ENCODE measurements at regions not wholly inside any gene's neighbourhood (a gene's known extent, or its start where the extent isn't known, plus 50 kb on each side); places are given as distances from the start of the nearest gene placed in this dataset.

DNA sequence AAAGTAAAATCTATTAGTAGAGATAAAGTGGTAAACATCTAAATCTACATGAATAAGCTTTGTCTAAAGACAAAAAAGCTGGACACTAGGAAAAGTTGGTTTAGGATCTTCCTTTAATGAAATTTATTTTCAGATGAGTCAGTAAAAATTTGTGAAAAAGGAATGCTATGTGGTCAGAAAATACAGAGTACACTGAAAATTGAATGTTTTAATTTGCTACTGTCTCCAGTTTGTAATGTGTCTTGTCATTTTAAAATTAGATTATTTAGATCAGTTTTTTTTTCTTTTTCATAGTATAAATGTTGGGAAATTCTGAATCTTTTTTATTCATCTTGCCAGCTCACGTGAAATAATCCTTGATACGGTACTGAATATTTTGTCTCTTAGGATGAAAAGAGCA lies 56.9 kb downstream of the SLITRK6 start:
- DNase-seq = no peak

DNA sequence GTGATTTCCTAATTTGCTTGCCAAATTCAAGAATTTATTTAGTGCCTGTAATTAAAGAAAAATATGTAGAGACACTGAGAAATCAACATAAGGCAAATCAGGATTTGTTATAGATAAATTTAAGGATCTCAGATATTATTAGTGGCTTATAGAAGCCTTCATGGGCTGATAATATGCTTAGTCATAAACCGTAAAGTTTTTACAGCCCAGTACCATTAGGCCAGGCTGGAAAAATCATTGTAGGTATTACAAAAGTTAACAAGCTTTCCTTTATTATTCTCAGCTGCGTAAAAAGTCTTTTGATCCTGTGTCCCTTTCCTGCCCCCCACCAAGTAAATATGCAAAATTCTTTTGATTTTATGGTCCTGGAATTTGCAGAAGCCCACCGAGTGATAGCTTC lies 58.2 kb downstream of the SLITRK6 start:
- no peak for DNase-seq

DNA sequence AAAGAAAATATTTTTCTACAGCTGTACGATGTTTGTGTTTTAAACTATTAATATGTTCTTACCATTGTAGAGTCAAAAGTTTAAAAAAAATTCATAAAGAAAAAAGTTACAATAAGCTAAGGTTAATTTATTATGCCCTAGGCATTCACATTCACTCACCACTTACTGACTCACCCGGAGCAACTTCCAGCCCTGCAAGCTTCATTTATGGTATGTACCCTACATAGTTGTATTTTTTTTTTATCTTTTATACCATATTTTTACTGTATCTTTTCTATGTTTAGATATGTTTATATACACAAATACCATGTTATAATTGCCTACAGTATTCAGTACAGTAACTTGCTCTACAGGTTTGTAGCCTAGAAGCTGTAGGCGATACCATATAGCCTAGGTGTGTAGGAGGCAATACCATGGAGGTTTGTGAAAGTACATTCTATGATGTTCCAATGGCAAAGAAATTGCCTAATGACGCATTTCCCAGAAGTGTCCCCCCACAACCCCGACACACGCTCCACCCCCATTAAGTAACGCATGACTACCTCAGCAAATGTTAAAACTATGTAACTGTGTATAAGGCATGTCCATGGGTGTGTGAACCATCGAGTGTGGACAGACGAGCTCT lies 60.4 kb downstream of the SLITRK6 start:
- no peak for DNase-seq

DNA sequence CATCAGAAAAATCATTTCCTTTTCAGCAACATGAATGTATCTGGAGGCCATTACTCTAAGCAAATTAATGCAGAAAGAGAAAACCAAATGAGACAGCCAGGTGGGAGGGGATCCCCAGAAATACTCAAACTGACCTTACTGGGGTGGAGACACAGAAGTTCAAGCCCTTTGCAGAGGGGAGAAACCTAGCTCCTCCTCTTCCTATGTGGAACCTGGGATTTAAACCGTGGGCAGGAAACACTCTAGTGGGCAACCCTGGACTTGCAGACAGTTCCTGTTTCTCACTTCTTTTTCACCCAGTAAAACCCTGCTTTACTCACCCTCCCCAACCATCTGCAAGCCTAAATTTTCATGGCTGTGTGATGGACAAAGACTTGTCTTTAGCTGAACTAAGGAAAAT lies 61.3 kb downstream of the SLITRK6 start:
- no peak for DNase-seq

DNA sequence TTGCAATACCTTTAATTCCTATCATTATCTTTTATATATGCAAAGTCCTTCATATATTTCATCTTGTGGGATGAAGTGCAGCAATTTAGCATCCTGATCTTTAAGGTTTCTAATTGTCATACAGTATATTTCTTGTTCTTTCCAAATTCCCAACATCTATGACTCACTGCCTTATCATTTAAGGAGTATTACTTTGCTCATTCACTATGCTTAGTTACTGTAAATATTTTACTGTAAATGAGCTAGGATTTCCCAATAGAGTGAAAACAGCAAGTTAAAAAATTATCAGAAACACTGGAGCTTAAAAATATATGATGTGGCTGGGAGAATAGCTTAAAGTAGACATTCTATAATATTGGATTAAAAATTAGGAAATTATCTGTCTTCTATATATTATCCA lies 69.9 kb downstream of the SLITRK6 start:
- no peak for DNase-seq

DNA sequence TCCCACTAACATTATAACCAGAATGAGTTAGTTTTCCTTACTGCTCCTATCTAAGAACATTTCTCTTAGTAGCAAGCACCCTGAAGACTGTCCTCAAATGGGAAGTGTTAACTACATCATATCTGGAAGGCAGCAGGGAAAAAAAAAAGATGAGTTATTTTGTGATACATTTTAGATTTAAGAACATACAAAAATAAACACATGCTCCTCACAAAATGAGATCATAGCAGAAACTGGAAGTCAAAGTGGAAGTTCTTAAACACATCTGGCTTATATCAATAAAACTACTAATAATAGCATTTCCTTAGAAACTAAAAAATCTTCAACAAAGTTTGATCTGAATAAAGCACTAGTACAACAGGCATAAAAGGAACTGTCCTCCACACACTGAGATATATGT lies 70.4 kb downstream of the SLITRK6 start:
- DNase-seq = no peak

DNA sequence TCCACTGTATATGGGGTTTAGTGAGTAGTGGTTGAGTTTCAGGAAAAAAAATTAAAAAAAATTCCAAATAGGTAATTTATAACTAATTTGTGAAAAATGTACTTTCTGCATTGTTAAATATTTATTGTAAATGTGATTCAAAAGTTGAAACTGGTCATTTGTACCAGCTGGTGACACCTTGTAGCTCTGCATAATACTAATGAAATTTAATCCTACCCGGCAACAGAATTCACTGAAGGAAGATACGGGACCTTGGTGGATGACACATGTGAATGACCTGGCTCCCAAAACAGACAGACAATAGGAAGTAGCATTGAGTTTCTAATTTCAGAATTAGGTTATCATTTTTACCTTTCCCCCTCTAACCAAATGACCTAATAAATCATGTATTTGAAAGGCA lies 73.8 kb downstream of the SLITRK6 start:
- peak; percentile 98 for DNase-seq

DNA sequence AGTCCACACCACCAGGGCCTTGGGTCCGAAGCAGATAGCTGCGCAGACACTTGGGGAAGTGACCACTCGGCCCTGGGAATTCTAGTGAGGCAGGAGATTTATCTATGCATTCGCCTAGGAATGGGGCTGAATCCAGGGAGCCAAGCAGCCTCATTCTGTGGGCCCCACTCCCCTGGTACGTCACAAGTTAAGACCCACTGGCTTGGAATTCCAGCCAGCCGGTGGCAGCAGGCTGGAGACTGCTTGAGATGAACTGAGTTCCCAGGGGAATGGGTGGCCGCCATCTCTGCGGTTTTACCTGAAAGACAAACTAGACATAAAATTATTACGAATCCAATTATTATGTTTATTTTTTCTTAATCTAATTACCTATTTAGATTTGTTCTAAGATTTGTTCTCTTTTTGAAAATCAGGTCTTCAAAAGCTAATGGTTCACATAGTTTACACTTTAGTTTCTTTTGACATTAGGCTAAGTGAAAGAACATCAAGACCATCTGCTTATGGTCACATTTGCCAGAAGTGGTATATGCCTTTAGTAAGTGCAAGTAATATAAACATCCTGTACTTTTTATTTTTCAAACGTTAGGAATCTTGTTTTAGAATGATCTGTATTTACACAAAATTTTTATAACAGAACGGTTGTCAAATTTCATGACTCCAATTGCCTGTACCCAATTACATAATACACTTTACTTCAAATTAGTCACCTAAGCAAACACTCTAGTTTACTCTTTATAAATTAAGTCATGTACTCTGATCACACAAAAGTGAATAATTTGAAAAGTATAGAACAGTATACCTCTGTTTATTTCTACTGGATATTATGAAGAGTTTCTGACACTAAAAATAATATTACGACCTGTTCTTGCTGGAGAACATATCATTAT lies 74.4 kb downstream of the SLITRK6 start:
- peak; percentile 98 for DNase-seq

DNA sequence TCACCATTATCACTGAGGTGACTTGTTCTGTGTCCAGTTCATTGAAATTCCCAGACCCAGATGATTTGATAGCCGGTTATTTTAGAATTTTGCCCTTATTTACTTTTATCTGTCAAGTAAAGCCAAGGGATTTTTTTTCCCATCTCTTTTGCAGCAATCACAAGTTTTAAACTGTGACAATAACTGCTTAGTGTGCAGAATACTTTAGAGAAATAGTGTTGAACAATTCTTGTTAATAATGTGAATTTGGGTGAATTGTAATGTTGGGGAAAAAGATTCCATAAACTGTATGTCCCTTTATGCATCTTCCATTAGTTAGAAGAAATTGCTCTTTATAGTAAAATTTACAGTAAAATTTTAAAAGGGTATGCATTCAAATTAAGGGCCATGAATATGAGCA lies 79.5 kb downstream of the SLITRK6 start:
- DNase-seq = no peak

DNA sequence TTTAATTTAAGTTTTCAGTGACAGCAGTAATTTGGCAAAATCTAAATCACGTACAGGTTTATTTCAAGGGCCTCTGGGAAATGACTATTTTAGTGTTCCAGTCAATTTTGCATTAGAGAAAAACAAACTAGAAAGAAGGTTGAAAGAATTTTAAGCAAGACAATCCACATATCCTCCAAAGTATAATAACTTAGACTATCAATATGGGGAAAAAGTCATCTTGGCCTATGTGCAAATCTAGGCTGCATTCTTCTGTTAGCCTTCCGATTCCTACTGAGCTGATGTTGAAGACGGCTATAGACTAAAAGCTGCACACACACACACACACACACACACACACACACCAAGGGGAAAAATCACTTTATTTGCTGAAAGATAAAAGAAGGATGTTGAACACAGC lies 81.3 kb downstream of the SLITRK6 start:
- no peak for DNase-seq

DNA sequence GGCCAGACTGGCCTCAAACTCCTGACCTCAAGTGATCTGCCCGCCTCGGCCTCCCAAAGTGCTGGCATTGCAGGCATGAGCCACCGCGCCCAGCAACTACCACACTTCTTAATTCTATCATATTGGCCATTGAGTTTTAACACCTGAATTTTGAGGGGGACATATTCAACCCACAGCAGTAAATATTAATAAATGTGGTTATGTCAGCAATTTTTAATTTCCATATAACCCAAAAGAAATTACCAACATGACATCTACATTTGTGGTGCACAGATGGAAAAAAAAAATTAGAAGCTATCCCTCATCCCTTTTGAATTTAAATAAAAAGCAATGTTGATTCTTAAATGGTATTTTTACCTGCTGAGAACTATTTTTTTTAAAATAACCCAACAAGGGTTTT lies 88.7 kb downstream of the SLITRK6 start:
- no peak for DNase-seq

DNA sequence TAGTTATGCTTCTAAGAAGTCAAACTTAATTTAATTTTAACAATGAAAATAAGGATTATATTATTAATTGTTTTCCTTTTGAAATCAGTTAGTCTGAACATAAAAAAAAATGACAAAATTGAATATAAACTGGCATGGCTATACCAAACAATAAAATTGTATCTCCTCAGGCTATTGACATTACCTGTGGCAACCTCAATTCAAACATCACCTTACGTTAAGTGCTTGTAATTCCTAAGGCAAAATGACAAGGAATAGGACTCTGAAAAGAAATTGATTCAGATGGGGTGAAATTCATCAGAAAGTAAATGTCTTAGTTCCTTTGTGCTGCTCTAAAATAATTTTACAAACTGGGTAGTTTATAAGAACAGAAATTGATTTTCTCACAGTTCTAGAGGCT lies 89.5 kb downstream of the SLITRK6 start:
- DNase-seq = no peak

DNA sequence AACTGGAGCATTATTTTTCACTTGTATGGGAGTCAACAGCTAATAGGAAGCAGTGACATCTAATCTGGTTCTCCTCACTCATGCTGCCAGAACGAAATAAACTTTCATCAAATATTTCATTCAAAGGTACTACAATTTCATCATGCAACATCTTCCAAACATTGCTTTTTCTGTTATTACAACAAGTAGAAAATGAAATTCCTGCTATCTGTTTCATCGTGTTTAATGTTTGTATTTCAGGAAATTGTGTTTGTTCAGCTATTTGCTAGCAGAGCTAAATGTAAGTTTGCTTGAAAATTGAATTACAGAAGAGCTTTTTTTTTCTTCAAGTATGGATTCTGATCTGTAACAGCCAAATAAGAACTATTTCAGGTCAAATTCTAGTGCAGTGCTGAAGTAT lies 90.1 kb downstream of the SLITRK6 start:
- DNase-seq = no peak

DNA sequence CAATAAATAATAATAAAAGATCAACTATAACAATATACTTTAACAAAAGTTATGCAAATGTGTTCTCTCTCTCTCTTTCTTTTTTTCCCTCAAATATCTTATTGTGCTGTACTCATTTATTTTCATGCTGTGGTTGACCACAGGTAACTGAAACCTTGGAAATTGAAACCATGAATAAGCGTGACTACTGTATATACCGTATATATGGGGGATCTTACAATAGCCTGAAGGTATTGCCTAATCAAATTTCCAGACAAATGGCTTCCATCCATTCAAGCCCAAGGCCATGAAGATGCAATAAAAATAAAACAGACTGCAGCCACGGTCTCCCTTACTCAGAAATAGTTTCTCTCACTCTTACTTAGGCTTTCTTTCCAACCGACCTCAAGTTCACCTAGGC lies 98.3 kb downstream of the SLITRK6 start:
- DNase-seq = no peak

DNA sequence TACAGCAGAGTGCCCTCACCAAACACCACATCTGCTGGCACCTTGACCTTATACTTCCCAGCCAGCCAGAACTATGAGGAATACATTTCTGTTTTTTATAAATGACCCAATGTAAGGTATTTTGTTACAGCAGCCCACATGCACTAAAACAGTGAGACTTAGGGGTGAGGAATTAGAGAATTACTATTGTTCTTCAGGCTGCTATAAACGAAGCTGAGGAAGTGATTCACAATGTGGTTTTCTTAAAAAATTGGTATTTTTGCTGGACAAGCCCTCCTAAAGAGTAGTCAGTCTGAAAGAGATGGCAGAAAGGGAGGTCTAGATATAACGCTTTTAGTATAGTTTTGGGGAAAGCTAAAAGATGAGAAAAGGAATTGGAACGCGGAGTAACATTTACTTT lies 101.0 kb downstream of the SLITRK6 start:
- no peak for DNase-seq

DNA sequence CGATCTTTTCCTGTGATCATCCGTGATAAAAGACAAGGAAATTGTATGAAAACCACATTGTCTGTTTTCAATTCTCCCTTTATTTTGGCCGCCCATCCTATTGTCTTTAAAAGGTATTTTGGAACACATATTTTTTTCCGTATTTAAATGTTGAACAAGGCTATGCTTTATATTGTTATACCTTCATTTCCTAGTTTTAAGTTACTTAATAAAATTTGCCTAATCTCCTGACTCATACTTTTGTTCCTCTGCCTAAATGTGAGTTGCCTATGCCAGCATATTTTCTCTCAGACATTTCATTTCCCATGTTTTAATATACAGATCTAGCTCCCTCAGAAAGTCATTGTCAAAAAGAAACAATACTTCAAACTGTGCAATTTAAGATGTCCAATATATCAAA lies 104.2 kb downstream of the SLITRK6 start:
- no peak for DNase-seq

DNA sequence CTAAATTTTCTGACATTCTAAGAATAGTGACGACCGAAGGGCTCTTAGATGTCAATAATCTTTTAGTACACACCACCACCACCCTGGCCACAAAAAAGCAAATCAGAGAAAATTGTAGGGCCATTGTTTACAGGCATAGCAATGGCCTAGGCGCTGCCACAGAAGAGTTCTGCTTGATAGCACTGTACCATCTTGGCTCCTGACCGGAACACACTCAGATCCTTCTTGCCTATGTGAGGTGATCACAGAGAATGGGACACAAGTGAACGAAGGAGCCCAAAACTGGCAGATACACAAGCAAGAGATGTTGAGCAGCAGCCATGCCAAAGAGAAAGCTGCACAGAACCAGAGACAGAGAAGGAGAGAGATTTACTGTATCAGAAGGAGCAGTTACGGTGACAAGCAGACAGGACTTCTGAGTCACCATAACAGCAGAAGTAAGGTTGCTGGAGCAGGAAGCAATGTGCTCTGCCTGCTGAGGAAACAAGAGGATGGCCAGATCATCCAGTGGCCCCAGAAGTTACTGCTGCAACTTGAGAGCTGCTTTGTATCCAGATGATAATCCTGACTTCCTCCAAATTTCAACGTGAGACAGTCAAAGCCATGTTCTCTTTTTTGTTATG lies 105.2 kb downstream of the SLITRK6 start:
- DNase-seq = no peak

DNA sequence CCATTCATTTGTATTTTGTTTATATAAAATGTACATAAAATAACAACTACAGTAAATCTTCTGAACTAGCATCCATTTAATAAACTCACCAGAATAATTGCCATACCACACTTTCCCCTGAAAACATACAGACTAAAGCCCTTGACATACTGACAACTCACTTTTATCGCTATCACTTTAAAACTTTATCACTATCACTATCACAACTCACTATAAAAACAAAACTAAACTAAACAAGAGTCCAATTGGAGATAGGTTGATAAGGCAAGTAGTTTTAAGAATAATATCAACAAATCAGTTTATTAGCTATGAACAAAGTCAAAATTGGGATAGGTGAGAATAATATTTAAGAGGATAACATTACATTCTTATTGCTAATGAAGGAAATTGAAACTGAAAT lies 108.9 kb downstream of the SLITRK6 start:
- no peak for DNase-seq

DNA sequence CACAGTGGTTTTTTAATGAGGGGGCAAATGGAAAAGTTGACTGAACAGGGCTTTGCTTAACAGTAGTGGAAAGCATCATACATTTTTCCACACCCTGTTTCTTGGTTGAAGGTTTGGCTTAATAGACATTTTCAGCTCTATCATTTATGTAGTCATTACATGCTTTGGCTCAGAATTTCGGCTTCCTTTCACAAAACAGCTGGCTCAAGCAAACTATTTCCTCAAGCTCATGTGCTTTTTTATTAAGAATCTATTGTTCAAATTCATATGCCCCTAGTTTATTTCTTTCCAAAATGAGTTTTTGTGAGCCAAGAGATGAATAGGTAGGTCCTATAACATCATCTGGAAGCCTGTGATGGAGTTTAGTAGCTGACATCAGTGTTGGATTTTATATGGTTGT lies 113.8 kb downstream of the SLITRK6 start:
- no peak for DNase-seq

DNA sequence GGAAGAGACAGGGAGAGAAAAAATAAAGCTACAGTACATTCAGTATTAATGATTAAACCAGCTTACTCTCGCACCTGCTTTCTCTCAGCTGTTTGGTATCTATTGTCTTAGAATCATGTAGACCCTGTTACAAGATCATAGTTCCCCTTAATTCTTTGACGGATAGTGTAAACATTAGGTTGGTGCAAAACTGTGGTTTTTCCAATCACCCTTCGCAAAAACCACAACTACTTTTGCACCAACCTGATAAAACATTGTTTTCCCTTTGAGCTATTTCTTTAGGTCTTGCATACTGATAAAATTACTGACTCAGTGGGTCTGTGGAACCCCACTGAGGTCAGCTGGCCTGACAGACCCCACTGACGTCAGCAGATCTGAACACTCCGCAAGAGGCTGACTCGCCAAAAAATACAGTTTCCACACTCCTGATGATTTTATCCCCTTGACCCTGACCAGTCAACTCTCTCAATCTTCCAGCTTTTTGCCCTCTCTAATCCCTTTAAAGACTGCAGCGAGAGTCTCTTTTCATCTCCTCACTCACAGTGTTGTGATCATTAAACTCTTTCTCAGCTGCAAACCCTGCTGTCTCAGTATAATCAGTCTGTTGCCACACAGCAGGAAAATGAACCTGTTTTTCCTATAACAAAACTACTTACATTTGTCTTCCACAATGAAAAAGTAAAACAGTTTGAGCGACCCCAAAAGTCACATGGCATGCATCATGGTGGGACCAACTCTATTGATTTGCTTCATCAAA lies 123.9 kb downstream of the SLITRK6 start:
- no peak for DNase-seq

DNA sequence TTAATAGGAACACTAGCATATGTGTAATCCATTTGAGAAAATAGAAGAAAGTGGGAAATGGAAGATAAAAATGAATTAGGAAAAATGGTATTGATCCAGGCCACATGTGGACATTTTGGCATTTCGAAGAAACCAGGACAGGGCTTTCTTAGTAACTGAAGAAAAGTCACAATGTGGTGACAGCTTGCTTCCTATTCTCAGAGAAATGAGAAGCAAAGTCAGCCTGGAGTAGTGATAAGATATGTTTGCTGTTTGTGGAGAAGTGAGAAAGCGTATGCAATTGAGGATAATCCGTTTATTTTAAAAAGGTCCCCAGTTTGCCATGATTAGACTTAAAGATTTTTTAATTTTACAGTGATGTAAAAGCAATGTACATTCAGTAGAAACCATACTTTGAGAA lies 127.9 kb downstream of the SLITRK6 start:
- no peak for DNase-seq

DNA sequence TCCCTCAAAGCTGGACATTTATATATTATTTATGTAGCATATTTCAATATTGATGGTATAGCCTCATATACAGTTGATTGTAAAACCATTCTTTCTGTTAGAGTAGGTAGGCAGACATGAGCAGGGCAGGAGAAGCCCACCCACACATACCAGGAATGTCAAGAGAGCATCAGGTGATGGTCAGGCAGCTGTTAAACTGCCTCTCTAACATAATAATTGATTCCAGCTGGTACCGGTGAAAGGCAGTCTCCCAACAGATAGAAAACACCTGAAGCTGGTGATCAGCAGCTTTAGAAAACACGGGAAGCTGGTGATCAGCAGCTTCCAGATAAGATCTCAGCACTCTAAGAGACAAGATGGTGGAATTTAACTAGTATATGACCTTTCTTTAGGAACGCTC lies 132.9 kb downstream of the SLITRK6 start:
- DNase-seq = peak; percentile 98

DNA sequence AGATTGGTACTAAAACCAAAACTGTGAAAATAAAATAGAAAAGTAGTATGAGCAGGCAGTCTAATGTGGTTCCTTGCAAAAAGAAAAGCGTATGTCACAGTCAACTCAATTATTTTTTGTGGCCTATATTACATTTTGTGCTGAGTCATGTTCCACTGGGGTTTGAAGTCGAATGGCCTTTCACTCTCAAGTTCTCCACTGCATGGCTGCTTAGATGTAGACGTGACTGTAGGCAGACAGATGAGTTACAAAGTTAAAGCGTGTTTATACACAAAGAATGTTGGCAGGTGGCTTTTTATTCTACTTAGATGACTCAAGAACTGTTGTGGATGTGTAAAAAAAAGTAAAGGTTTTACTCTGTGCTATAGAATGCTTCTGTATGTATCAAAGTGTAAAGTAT lies 133.9 kb downstream of the SLITRK6 start:
- DNase-seq = peak; percentile 89

DNA sequence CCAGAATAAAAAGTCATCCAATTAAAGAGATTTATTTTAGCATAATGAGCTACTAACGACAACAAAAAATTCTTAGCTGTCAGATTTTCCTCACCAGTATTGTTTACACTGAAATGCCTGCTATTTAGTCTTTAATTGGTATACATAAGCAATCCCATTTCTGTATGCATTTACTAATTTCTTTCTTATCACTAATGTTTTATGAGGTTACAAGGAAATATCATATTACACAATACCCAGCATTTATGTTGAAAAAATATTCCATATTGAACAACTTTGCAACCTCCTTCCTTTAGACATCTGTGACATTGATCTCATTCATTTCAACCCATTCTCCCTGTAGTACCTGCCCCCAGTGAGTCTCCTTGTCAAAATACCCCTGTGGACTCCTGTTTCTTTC lies 135.4 kb downstream of the SLITRK6 start:
- no peak for DNase-seq

Data from SHP77 treated with DMSO at 0.1 percent for 48 hours (cell line).